NB4 (cell line): ENCODE measurements at regions not wholly inside any gene's neighbourhood (a gene's known extent, or its start where the extent isn't known, plus 50 kb on each side); places are given as distances from the start of the nearest gene placed in this dataset.

Experiments
- DNase-seq: peaks from one replicate; pipeline ENCODE4 v3.0.0; 2010; ENCODE audit warnings: low read depth
- H3K4me3 ChIP-seq: one replicate; pipeline ENCODE4 v1.5.1; 2011; ENCODE audit warnings: mild to moderate bottlenecking, low read depth, low read length, moderate library complexity
- MYC ChIP-seq: IDR thresholded peaks from 2 replicates; pipeline ENCODE4 v1.6.1; 2011; ENCODE audit warnings: low read depth, low read length
- POLR2A ChIP-seq: IDR thresholded peaks from 2 replicates; pipeline ENCODE4 v1.6.1; 2011; ENCODE audit warnings: mild to moderate bottlenecking; ENCODE audit not compliant: insufficient read length; ENCODE audit errors: extremely low read depth
- TF ChIP-seq, protein P1 (sequence below): IDR thresholded peaks from 2 replicates; pipeline ENCODE4 v1.6.1; 2011; ENCODE audit warnings: low read depth, low read length
- TF ChIP-seq, protein P2 (sequence below): IDR thresholded peaks from one replicate; pipeline ENCODE4 v1.5.1; 2012; ENCODE audit warnings: low read depth, low read length

DNA sequence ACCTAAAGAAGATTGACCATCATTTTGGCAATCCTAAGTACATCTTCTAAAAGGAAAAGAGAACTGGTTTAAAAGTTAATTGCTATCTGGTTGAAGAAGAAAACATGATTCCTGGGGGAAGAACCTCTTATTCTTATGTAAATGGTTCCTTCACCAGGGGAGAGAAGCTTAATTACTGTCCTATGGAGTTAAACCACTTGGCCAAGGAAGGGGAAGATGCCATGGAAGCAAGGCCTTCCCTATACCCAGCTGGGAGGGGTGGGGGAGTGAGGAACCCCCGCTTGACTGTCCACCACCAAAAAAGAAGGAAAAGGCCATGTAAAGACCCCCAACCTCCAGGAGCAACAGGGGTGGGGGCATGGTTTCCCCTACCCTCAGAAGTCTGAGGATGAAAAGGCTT lies 962.1 kb downstream of the GRIK2 start:
- DNase-seq: no peak
- TF ChIP-seq POLR2A (no peak), MYC (no peak)
- TF ChIP-seq, protein P1, sequence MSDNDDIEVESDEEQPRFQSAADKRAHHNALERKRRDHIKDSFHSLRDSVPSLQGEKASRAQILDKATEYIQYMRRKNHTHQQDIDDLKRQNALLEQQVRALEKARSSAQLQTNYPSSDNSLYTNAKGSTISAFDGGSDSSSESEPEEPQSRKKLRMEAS: no peak
- TF ChIP-seq, protein P2, sequence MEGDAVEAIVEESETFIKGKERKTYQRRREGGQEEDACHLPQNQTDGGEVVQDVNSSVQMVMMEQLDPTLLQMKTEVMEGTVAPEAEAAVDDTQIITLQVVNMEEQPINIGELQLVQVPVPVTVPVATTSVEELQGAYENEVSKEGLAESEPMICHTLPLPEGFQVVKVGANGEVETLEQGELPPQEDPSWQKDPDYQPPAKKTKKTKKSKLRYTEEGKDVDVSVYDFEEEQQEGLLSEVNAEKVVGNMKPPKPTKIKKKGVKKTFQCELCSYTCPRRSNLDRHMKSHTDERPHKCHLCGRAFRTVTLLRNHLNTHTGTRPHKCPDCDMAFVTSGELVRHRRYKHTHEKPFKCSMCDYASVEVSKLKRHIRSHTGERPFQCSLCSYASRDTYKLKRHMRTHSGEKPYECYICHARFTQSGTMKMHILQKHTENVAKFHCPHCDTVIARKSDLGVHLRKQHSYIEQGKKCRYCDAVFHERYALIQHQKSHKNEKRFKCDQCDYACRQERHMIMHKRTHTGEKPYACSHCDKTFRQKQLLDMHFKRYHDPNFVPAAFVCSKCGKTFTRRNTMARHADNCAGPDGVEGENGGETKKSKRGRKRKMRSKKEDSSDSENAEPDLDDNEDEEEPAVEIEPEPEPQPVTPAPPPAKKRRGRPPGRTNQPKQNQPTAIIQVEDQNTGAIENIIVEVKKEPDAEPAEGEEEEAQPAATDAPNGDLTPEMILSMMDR: no peak
- no peak overlapping the region for H3K4me3 ChIP-seq

DNA sequence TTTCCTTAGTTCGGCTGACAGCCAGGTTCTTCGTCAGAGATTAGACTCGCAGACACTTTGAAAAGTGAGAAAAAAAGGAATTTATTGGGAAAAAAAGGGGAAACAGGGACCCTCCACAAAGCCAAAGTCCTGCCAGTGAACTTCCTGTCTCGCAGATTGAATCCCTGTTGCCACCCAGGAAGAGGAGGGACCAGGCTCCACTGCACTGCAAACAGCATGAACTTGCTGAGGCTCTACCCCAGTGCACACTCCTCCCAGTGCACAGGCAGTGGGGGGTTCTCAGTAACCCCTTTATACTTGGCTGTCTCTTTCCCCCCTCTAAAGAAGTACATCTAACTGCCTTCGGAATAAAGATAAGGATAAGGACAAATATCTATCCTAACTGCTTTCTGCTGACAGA lies 959.0 kb downstream of the GRIK2 start:
- TF ChIP-seq MYC: no peak
- TF ChIP-seq, protein P1: no peak
- TF ChIP-seq, protein P2: no peak
- TF ChIP-seq POLR2A: no peak
- no peak for DNase-seq
- H3K4me3 ChIP-seq: no peak overlapping the region

DNA sequence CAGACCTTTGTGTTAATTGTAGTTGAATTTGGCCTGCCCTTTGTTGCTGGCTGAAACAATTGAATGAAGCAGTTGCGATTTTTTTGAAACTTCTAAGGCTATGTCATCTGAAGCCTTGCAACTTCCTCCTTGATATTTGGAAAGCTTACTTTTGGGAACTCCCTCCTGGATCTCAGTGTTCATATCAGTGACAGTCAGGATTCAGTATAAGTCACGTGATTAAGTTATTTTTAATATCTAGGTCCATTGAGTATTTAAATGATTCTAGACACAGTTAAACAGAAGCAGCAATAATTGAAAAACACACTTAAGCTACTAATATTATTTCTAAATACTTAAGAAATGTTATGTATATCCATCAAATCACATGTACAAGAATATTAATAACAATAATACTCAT lies 951.3 kb downstream of the GRIK2 start:
- TF ChIP-seq, protein P2: no peak
- TF ChIP-seq POLR2A (no peak), MYC (no peak)
- TF ChIP-seq, protein P1: no peak
- no peak overlapping the region for H3K4me3 ChIP-seq
- no peak for DNase-seq

DNA sequence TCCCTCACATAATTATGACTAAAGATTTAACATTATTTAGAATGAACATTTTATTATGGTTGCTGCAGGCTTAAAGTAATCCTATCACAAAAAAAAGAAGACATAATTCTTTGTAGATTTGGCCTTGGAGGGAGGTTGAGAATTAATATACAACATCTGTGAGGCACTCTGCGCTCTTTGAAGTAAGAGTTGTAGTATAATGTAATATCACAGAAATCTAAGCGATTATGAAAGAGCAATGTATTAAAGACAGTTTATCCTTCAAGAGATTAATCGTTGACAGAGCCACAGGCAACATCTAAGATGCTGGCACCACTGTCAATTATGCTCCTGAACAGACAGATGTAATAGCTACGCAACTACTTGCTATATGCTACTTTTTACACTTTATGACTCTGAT lies 946.8 kb downstream of the GRIK2 start:
- TF ChIP-seq MYC: no peak
- no peak for TF ChIP-seq POLR2A
- TF ChIP-seq, protein P2: no peak
- TF ChIP-seq, protein P1: no peak
- DNase-seq: no peak
- no peak overlapping the region for H3K4me3 ChIP-seq

DNA sequence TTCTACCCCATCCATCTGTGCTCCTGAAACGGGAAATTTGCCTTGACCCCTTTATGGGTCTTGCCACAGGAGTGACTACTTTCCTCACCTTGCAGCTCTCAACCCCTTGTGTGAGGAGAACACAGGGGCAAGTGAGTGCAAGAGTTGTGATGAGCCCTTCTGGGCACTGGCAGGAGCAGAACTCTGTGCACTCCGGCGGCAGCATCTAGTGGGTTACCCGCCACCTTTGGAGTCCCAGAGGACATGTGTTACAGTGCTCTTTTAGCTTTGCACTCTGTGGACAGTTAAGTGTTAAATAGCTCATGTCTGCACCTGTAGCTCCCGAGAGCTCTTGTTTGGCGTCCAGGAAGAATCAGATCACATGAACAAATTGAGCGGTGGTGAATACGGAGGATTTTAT lies 940.2 kb downstream of the GRIK2 start:
- no peak overlapping the region for H3K4me3 ChIP-seq
- TF ChIP-seq MYC (no peak), POLR2A (no peak)
- TF ChIP-seq, protein P2: no peak
- TF ChIP-seq, protein P1: no peak
- no peak for DNase-seq
